H1 (cell line): ENCODE measurements at regions not wholly inside any gene's neighbourhood (a gene's known extent, or its start where the extent isn't known, plus 50 kb on each side); places are given as distances from the start of the nearest gene placed in this dataset.

ENCODE experiments used
- CTCF ChIA-PET: fragments of 300-600 bp; sonication (Branson Sonifier 250); formaldehyde crosslinking; loops from one replicate; lab custom pipeline; 2021; ENCODE audit not compliant: partially characterized antibody; lab: Charles Lee
- POLR2A ChIA-PET: fragments of 300-600 bp; sonication (Branson Sonifier 250); formaldehyde crosslinking; loops from one replicate; lab custom pipeline; 2021; ENCODE audit warnings: inconsistent platforms; ENCODE audit not compliant: partially characterized antibody; lab: Charles Lee
- DNase-seq, 2 experiments: peaks; one replicate each; pipeline versions ENCODE4 v3.0.0 to v3.0.0-alpha.2; 2010 to 2022; ENCODE audit warnings: low spot score in 2 of 2, low read depth in 1 of 2, mixed read lengths in 1 of 2
- FAIRE-seq: peaks from 2 replicates; lab custom pipeline; 2011; peaks lifted over from hg19 to GRCh38; lab: Jason Lieb, UNC
- H2AFZ ChIP-seq: 2 replicates; pipeline ENCODE4 v1.8.1; 2012; ENCODE audit warnings: low read length, inconsistent platforms
- H2AK5ac ChIP-seq: 2 replicates; pipeline ENCODE4 v1.6.1; 2013; ENCODE audit warnings: low read depth, low read length
- H2BK120ac ChIP-seq: replicated peaks from 2 replicates; pipeline ENCODE3; 2013; ENCODE audit warnings: low read depth, low read length, inconsistent platforms
- H2BK12ac ChIP-seq: 2 replicates; pipeline ENCODE4 v1.6.1; 2013; ENCODE audit warnings: low read depth, low read length
- H2BK15ac ChIP-seq: 2 replicates; pipeline ENCODE4 v1.6.1; 2013; ENCODE audit warnings: low read length
- H2BK20ac ChIP-seq: 2 replicates; pipeline ENCODE4 v1.6.1; 2013; ENCODE audit warnings: low read length
- H2BK5ac ChIP-seq: 2 replicates; pipeline ENCODE4 v1.6.1; 2013; ENCODE audit warnings: low read depth, low read length
- H3K14ac ChIP-seq: 2 replicates; pipeline ENCODE4 v1.6.1; 2013; ENCODE audit warnings: inconsistent platforms; ENCODE audit not compliant: insufficient read length
- H3K18ac ChIP-seq: 2 replicates; pipeline ENCODE4 v1.6.1; 2013; ENCODE audit warnings: low read length; ENCODE audit errors: extremely low read depth
- H3K23ac ChIP-seq: 2 replicates; pipeline ENCODE4 v1.6.1; 2013; ENCODE audit warnings: inconsistent platforms; ENCODE audit not compliant: insufficient read length
- H3K23me2 ChIP-seq: 2 replicates; pipeline ENCODE4 v1.6.1; 2013; ENCODE audit warnings: low read depth, low read length
- H3K27ac ChIP-seq: 2 replicates; pipeline ENCODE4 v1.6.1; 2011; ENCODE audit warnings: low read depth, low read length, inconsistent platforms
- H3K27me3 ChIP-seq, 4 experiments: replicated peaks in 1 of 4; 1 replicate in 1 of 4; 2 replicates in 3 of 4; pipeline versions ENCODE4 v1.6.1 to v1.8.1; 2011 to 2013; ENCODE audit warnings: low read length in 3 of 4, mild to moderate bottlenecking in 3 of 4, inconsistent platforms in 2 of 4, mixed read lengths in 2 of 4, moderate library complexity in 1 of 4; ENCODE audit not compliant: control insufficient read depth in 3 of 4, insufficient read depth in 3 of 4; ENCODE audit errors: extremely low read depth in 1 of 4
- H3K36me3 ChIP-seq, 4 experiments: 2 replicates each; pipeline versions ENCODE4 v1.6.1 to v1.8.1; 2011 to 2013; ENCODE audit warnings: mild to moderate bottlenecking in 4 of 4, low read length in 3 of 4, moderate library complexity in 2 of 4, control low read depth in 1 of 4, inconsistent platforms in 1 of 4; ENCODE audit not compliant: insufficient read depth in 4 of 4, control insufficient read depth in 2 of 4
- H3K4ac ChIP-seq: replicated peaks from 2 replicates; pipeline ENCODE3; 2013; ENCODE audit warnings: low read length, low read depth, mixed read lengths, inconsistent platforms; ENCODE audit not compliant: insufficient read length
- H3K4me1 ChIP-seq, 4 experiments: replicated peaks in 1 of 4; 1 replicate in 1 of 4; 2 replicates in 3 of 4; pipeline versions ENCODE4 v1.6.1 to v1.8.1; 2011 to 2013; ENCODE audit warnings: low read length in 3 of 4, inconsistent platforms in 2 of 4, mixed read lengths in 1 of 4; ENCODE audit not compliant: insufficient read depth in 4 of 4, control insufficient read depth in 3 of 4
- H3K4me2 ChIP-seq, 2 experiments: 2 replicates each; pipeline versions ENCODE4 v1.6.1 to v1.8.1; 2011 to 2013; ENCODE audit warnings: low read depth in 2 of 2, low read length in 2 of 2, control low read depth in 1 of 2, inconsistent platforms in 1 of 2, mild to moderate bottlenecking in 1 of 2; ENCODE audit not compliant: insufficient read depth in 1 of 2
- H3K4me3 ChIP-seq, 4 experiments: fragments of 200-600, 300-600 bp in 1 of 4; sonication (generic), shearing (Covaris generic), sonication (Bioruptor Twin) in 1 of 4; 2 replicates each; pipeline versions ENCODE4 v1.5.1 to v1.8.1; 2011 to 2016; ENCODE audit warnings: low read length in 4 of 4, low read depth in 3 of 4, control low read depth in 2 of 4, inconsistent platforms in 2 of 4, mild to moderate bottlenecking in 2 of 4, mixed read lengths in 1 of 4, moderate library complexity in 1 of 4; ENCODE audit not compliant: insufficient read depth in 2 of 4; ENCODE audit errors: extremely low read depth in 1 of 4
- H3K56ac ChIP-seq: replicated peaks from 2 replicates; pipeline ENCODE3; 2013; ENCODE audit warnings: low read depth, mild to moderate bottlenecking, mixed read lengths, low read length, inconsistent platforms; ENCODE audit not compliant: insufficient read length
- H3K79me1 ChIP-seq: 2 replicates; pipeline ENCODE4 v1.6.1; 2013; ENCODE audit warnings: low read depth, low read length, control low read depth
- H3K79me2 ChIP-seq, 2 experiments: 2 replicates each; pipeline versions ENCODE4 v1.6.1 to v1.8.1; 2012 to 2013; ENCODE audit warnings: low read length in 2 of 2, mild to moderate bottlenecking in 2 of 2, inconsistent platforms in 1 of 2; ENCODE audit not compliant: insufficient read depth in 2 of 2, control insufficient read depth in 1 of 2
- H3K9ac ChIP-seq, 4 experiments: replicated peaks in 1 of 4; 1 replicate in 1 of 4; 2 replicates in 3 of 4; pipeline versions ENCODE4 v1.6.1 to v1.8.1; 2011 to 2013; ENCODE audit warnings: low read depth in 3 of 4, low read length in 3 of 4, control low read depth in 2 of 4, mild to moderate bottlenecking in 2 of 4, moderate library complexity in 2 of 4, inconsistent platforms in 1 of 4; ENCODE audit errors: extremely low read depth in 1 of 4
- H3K9me3 ChIP-seq, 2 experiments: 2 replicates each; pipeline versions ENCODE4 v1.6.1 to v1.8.1; 2012 to 2013; ENCODE audit warnings: mild to moderate bottlenecking in 2 of 2, moderate library complexity in 2 of 2, control low read depth in 1 of 2, inconsistent platforms in 1 of 2, low read depth in 1 of 2, low read length in 1 of 2, mixed read lengths in 1 of 2; ENCODE audit not compliant: insufficient read depth in 2 of 2
- H4K20me1 ChIP-seq, 2 experiments: replicated peaks in 1 of 2; 2 replicates each; pipeline versions ENCODE3 to v1.8.1; 2011 to 2013; ENCODE audit warnings: inconsistent platforms in 2 of 2, low read length in 2 of 2, mild to moderate bottlenecking in 1 of 2; ENCODE audit not compliant: insufficient read depth in 2 of 2, control insufficient read depth in 1 of 2
- H4K5ac ChIP-seq: 2 replicates; pipeline ENCODE4 v1.6.1; 2013; ENCODE audit warnings: low read length, low read depth, mixed read lengths, inconsistent platforms; ENCODE audit not compliant: insufficient read length
- H4K8ac ChIP-seq: 2 replicates; pipeline ENCODE4 v1.8.0; 2013; ENCODE audit warnings: mild to moderate bottlenecking, moderate library complexity, low read length, inconsistent platforms; ENCODE audit not compliant: insufficient read depth; ENCODE audit errors: extremely low read depth
- H4K91ac ChIP-seq: replicated peaks from 2 replicates; pipeline ENCODE3; 2013; ENCODE audit warnings: low read length, mixed read lengths, inconsistent platforms; ENCODE audit not compliant: insufficient read length
- BCL11A ChIP-seq, 2 experiments: IDR thresholded peaks; one replicate each; pipeline ENCODE4 v1.6.1; 2011; ENCODE audit warnings: low read depth in 2 of 2, low read length in 2 of 2, mild to moderate bottlenecking in 2 of 2
- CTCF ChIP-seq, 3 experiments: IDR thresholded peaks; 1 replicate in 2 of 3; 2 replicates in 1 of 3; pipeline versions ENCODE4 v1.5.1 to v1.6.1; 2011; ENCODE audit warnings: low read length in 3 of 3, mild to moderate bottlenecking in 3 of 3, inconsistent platforms in 2 of 3, low read depth in 1 of 3, moderate library complexity in 1 of 3; ENCODE audit not compliant: insufficient read depth in 1 of 3; ENCODE audit errors: control extremely low read depth in 1 of 3
- GTF2F1 ChIP-seq: IDR thresholded peaks from 2 replicates; pipeline ENCODE4 v1.6.1; 2012; ENCODE audit warnings: low read depth, low read length, improper control_type of control experiment, borderline replicate concordance
- POU5F1 ChIP-seq: IDR thresholded peaks from 2 replicates; pipeline ENCODE4 v1.6.1; 2011; ENCODE audit warnings: low read depth, mild to moderate bottlenecking, low read length, moderate library complexity
- SIRT6 ChIP-seq: IDR thresholded peaks from one replicate; pipeline ENCODE4 v1.7.1; 2012; ENCODE audit warnings: low read length, inconsistent platforms
- SP4 ChIP-seq: IDR thresholded peaks from 2 replicates; pipeline ENCODE4 v1.6.1; 2012; ENCODE audit warnings: low read length, inconsistent platforms
- SRF ChIP-seq: IDR thresholded peaks from 2 replicates; pipeline ENCODE4 v1.6.1; 2011; ENCODE audit warnings: mild to moderate bottlenecking, low read depth, low read length, moderate library complexity
- SUZ12 ChIP-seq: fragments of 200-600 bp; sonication (generic); IDR thresholded peaks from 2 replicates; pipeline ENCODE4 v1.6.1; 2012; ENCODE audit warnings: mild to moderate bottlenecking, inconsistent platforms, low read length, moderate library complexity, mixed read lengths
- TEAD4 ChIP-seq: IDR thresholded peaks from 2 replicates; pipeline ENCODE4 v1.6.1; 2012; ENCODE audit warnings: low read depth, low read length, inconsistent platforms, mixed read lengths
- WGBS, 2 experiments: shearing (Covaris generic) in 1 of 2; methylation state at CpG; one replicate each; pipeline versions ENCODE4 v1.1.6 to v1.1.7; 2013 to 2015; ENCODE audit warnings: low lambda C conversion rate in 2 of 2, mixed read lengths in 2 of 2, inconsistent platforms in 1 of 2, low coverage in 1 of 2, missing lambda C conversion rate in 1 of 2; ENCODE audit not compliant: insufficient replicate concordance in 2 of 2, insufficient coverage in 1 of 2, insufficient read length in 1 of 2; ENCODE audit errors: extremely low coverage in 1 of 2, missing lambda C conversion rate in 1 of 2; 5-methylcytosine and 5-hydroxymethylcytosine counted together
- TF ChIP-seq, protein P1 (sequence below): IDR thresholded peaks from 2 replicates; pipeline ENCODE4 v1.6.1; 2012; ENCODE audit warnings: inconsistent platforms

DNA sequence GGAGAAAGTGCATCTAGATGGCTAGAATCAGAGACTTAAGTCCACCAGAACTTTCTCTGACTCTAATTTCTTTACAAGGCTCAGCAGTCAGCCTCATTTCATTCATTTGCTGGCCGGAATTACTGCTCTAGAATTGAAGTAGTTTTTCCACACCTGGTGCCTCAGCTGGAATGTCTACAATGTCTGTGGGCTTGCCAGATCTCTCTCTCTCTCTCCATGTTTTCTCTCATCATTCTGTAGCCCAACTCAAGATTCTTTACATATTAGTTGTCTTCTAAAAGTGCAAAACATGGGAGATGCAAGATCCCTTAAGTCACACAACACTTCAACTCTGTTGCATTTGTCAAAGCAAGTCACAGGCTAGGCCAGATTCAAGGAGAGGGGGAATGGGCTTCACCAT lies 103.9 kb upstream of the TAF11L2 start:
- Histone ChIP-seq H2BK15ac (no peak overlapping the region), H2BK5ac (no peak overlapping the region), H4K8ac (no peak overlapping the region), H2BK120ac (no peak overlapping the region), H3K4ac (no peak overlapping the region), H3K4me2 (no peak overlapping the region), H3K36me3 (no peaks in the 10 kb centered on the region), H2AK5ac (no peak overlapping the region), H3K27ac (no peak overlapping the region), H3K79me2 (no peaks in the 10 kb centered on the region), H3K4me3 (no peak overlapping the region), H4K20me1 (no peaks in the 10 kb centered on the region), H2BK20ac (no peak overlapping the region), H3K56ac (no peak overlapping the region), H3K23me2 (no peaks in the 10 kb centered on the region), H2AFZ (no peak overlapping the region), H3K14ac (no peak overlapping the region), H4K91ac (no peak overlapping the region), H3K4me1 (peaks cover 0 to 10% (median 1%) of the 10 kb centered on the region in 4 experiments; a peak in 3 of 7 replicates), H2BK12ac (no peak overlapping the region), H3K9ac (no peak overlapping the region), H3K18ac (no peak overlapping the region), H3K27me3 (no peaks in the 10 kb centered on the region), H4K5ac (no peak overlapping the region), H3K9me3 (0 out of 4 replicates have a peak, but pooled peaks cover 0 to 3% of the 10 kb centered on the region in 2 experiments), H3K79me1 (no peaks in the 10 kb centered on the region), H3K23ac (no peak overlapping the region)
- no peak for DNase-seq
- WGBS, 2 experiments = 95% methylated on average over 1 of the region's 1 CpG; no CpG with 5 or more reads in 1 of the 2 experiments
- no peak for FAIRE-seq
- no peak for TF ChIP-seq TEAD4
- no peak for TF ChIP-seq SUZ12
- TF ChIP-seq SRF = no peak
- TF ChIP-seq CTCF (IDR thresholded peaks at IDR 0.05; ENCODE audit: control extremely low read depth in 1 of 3, insufficient read depth in 1 of 3, low read depth in 1 of 3, low read length in 3 of 3) = no peak
- TF ChIP-seq SP4 = no peak
- TF ChIP-seq SIRT6 = no peak
- no peak for TF ChIP-seq GTF2F1
- TF ChIP-seq POU5F1 = no peak
- no peak for TF ChIP-seq BCL11A (IDR thresholded peaks at IDR 0.05; ENCODE audit: low read depth in 2 of 2, low read length in 2 of 2)
- TF ChIP-seq, protein P1, sequence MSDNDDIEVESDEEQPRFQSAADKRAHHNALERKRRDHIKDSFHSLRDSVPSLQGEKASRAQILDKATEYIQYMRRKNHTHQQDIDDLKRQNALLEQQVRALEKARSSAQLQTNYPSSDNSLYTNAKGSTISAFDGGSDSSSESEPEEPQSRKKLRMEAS = no peak
- ChIA-PET CTCF (no interaction called here), POLR2A (no interaction called here)
